ENCODE measurements at regions not wholly inside any gene's neighbourhood (a gene's known extent, or its start where the extent isn't known, plus 50 kb on each side); places are given as distances from the start of the nearest gene placed in this dataset.
"Not testable (repeated sequence)": the region's sequence is repeated elsewhere in the genome, so short reads cannot be mapped to it uniquely, and the experiment has no call there.

DNA sequence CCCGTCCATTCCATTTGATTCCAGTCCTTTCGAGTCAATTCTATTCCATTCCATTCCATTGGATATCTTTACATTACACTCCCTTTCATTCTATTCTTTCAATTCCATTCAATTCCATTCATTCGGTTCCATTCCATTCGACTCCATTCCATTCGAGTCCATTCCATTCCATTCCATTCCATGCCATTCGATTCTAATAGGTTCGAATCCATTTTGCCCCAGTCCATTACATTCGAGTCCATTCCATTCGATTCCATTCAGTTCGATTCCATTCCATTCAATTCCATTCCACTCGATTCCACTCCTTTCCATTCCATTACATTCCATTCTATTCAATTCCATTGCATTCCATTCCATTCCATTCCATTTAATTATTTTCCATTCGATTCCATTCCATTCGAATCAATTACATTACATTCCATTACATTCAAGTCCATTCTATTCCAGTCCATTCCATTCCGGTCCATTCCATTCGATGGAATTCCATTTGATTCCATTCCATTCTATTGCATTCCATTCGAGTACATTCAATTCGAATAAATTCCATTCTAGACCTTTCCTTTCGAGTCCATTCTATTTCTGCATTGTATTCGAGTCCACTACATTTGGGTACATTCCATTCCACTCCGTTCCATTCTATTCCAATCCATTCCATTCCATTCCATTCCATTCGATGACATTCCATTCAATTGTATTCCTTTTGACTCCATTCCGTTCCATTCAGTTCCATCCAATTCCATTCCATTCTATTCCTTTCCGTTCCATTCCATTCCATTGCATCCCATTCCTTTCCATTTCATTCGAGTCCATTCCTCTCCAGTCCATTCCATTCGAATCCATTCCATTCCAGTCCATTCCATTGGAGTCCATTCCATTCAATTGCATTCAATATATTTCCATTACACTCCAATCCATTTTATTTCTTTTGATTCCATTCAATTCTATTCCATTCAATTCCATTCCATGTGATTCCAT, 2604.8 kb upstream of the TPTE start:
- TF ChIP-seq, protein P1, sequence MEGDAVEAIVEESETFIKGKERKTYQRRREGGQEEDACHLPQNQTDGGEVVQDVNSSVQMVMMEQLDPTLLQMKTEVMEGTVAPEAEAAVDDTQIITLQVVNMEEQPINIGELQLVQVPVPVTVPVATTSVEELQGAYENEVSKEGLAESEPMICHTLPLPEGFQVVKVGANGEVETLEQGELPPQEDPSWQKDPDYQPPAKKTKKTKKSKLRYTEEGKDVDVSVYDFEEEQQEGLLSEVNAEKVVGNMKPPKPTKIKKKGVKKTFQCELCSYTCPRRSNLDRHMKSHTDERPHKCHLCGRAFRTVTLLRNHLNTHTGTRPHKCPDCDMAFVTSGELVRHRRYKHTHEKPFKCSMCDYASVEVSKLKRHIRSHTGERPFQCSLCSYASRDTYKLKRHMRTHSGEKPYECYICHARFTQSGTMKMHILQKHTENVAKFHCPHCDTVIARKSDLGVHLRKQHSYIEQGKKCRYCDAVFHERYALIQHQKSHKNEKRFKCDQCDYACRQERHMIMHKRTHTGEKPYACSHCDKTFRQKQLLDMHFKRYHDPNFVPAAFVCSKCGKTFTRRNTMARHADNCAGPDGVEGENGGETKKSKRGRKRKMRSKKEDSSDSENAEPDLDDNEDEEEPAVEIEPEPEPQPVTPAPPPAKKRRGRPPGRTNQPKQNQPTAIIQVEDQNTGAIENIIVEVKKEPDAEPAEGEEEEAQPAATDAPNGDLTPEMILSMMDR (IDR thresholded peaks at IDR 0.05): no peak
- intact Hi-C loops (cut with DNase I, micrococcal nuclease): no loop called here
- no peaks in the 10 kb centered on the region for H3K4me1 ChIP-seq (ENCODE audit: low read depth)
- H3K4me3 ChIP-seq: no peak overlapping the region
- no peaks in the 10 kb centered on the region for H3K36me3 ChIP-seq (ENCODE audit: low read depth)
- no peaks in the 10 kb centered on the region for H3K9me3 ChIP-seq
- ATAC-seq: no peak
- no peak for DNase-seq

DNA sequence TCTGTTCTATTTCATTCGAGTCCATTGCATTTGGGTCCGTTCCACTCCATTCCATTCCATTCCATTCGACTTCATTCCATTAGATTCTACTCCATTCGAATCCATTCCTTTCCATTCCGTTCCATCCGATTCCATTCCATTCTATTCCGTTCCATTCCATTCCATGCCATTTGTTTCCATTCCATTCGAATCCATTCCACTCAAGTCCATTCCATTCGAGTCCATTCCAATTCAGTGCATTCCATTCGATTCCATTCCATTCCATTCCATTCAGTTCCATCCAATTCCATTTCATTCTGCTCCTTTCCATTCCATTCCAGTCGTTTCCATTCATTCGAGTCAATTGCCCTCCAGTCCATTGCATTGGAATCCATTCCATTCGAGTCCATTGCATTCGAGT, 2603.7 kb upstream of the TPTE start:
- Histone ChIP-seq H3K4me3 (no peak overlapping the region), H3K9me3 (no peaks in the 10 kb centered on the region), H3K36me3 (ENCODE audit: low read depth) (no peaks in the 10 kb centered on the region), H3K4me1 (ENCODE audit: low read depth) (no peaks in the 10 kb centered on the region)
- TF ChIP-seq, protein P1 (IDR thresholded peaks at IDR 0.05): no peak
- intact Hi-C loops (cut with DNase I, micrococcal nuclease): no loop called here
- DNase-seq (no peak), ATAC-seq (no peak)

DNA sequence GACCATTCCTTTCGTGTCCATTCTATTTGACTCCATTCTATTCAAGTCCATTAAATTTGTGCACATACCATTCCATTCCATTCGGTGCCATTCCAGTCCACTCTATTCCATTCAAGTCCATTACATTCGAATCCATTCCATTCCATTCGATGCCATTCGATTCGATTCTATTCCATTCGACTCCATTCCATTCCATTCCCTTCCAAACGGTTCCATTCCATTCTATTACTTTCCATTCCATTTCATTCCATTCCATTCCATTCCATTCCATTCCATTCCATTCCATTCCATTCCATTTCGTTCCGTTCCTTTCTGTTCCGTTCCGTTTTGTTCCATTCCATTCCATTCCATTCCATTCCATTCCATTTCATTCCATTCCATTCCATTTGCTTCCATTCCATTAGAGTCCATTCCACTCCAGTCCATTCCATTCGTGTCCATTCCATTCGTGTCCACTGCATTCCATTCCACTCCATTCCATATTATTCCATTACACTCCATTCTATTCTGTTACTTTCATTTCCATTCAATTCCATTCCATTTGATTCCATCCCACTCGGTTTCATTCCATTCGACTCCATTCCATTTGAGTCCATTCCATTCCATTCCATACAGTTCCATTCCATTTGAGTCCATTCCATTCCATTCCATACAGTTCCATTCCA, 2595.3 kb upstream of the TPTE start:
- intact Hi-C loops (cut with DNase I, micrococcal nuclease); H3K4me3 ChIP-seq; DNase-seq; H3K9me3 ChIP-seq; H3K36me3 ChIP-seq (ENCODE audit: low read depth); H3K4me1 ChIP-seq (ENCODE audit: low read depth): not testable (repeated sequence)
- ATAC-seq: peak; percentile 65

DNA sequence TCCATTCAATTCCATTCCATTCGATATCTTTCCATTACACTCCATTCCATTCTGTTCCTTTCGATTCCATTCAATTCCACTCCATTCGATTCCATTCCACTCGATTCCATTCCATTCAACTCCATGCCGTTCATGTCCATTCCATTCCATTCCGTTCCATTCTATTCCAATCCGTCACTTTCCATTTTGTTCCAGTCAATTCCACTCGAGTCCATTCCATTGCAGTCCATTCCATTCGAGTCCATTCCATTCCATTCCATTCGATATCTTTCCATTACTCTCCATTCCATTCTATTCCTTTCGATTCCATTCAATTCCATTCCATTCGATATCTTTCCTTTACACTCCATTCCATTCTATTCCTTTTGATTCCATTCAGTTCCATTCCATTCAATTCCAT, 2592.9 kb upstream of the TPTE start:
- H3K4me3 ChIP-seq; ATAC-seq; H3K4me1 ChIP-seq (ENCODE audit: low read depth); H3K36me3 ChIP-seq (ENCODE audit: low read depth); DNase-seq; intact Hi-C loops (cut with DNase I, micrococcal nuclease); H3K9me3 ChIP-seq: not testable (repeated sequence)

DNA sequence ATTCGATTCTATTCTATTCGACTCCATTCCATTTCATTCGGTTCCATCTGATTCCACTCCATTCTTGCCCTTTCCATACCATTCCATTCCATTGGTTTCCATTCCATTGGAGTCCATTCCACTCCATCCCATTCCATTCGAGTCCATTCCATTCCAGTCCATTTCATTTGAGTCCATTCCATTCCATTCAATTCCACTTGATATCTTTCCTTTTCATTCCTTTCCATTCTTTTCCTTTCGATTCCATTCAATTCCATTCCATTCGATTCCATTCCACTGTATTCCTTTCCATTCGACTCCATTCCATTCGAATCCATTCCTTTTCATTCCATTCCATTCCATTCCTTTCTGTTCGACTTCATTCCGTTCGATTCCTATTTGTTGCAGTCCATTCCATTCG, 2591.8 kb upstream of the TPTE start:
- intact Hi-C loops (cut with DNase I, micrococcal nuclease); H3K4me1 ChIP-seq (ENCODE audit: low read depth); H3K4me3 ChIP-seq; ATAC-seq; H3K36me3 ChIP-seq (ENCODE audit: low read depth); DNase-seq; H3K9me3 ChIP-seq: not testable (repeated sequence)

DNA sequence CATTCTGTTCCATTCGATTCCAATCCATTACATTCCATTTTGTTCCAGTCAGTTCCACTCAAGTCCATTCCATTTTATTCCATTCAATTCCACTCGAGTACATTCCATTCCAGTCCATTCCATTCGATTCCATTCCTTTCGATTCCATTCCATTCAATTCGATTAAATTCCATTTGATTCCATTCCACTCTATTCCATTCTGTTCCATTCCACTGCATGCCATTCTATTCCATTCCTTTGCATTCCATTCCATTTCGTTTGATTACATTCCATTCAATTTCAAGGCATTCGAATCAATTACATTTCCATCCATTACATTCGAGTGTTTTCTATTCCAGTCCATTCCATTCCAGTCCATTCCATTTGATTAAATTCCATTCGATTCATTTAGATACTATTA, 2590.9 kb upstream of the TPTE start:
- H3K4me3 ChIP-seq; H3K9me3 ChIP-seq; ATAC-seq; intact Hi-C loops (cut with DNase I, micrococcal nuclease); H3K36me3 ChIP-seq (ENCODE audit: low read depth); DNase-seq; H3K4me1 ChIP-seq (ENCODE audit: low read depth): not testable (repeated sequence)

DNA sequence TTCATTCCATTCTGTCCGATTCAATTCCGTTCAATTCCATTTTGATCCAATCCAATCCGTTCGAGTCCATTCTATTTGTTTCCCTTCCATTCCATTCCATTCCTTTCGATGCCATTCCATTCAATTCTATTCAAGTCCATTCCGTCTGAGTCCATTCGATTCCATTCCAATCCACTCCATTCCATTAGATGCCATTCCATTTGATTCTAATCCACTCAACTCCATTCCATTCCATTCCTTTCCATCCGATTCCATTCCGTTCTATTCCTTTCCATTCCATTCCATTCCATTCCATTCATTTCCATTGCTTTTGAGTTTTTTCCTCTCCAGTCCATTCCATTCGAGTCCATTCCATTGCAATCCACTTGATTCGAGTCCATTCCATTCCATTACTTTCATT, 2589.3 kb upstream of the TPTE start:
- H3K36me3 ChIP-seq (ENCODE audit: low read depth); H3K4me3 ChIP-seq; intact Hi-C loops (cut with DNase I, micrococcal nuclease); DNase-seq; ATAC-seq; H3K9me3 ChIP-seq; H3K4me1 ChIP-seq (ENCODE audit: low read depth): not testable (repeated sequence)

DNA sequence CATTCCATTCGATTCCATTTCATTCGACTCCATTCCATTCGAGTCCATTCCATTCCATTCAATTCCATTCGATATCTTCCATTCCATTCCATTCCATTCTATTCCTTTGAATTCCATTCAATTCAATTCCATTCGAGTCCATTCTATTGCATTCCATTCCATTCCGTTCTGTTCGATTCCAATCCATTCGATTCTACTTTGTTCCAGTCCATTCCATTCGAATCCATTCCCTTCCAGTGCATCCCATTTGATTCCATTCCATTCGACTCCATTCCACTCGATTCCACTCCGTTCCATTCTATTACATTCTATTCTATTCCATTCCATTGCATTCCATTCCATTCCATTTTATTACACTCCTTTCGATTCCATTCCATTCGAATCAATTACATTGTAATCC, 2588.5 kb upstream of the TPTE start:
- H3K9me3 ChIP-seq; intact Hi-C loops (cut with DNase I, micrococcal nuclease); H3K36me3 ChIP-seq (ENCODE audit: low read depth); H3K4me1 ChIP-seq (ENCODE audit: low read depth); ATAC-seq; H3K4me3 ChIP-seq; DNase-seq: not testable (repeated sequence)

All from mucosa of descending colon (tissue), 3 donors.